ENCODE measurements at regions not wholly inside any gene's neighbourhood (a gene's known extent, or its start where the extent isn't known, plus 50 kb on each side); places are given as distances from the start of the nearest gene placed in this dataset.

- peaks cover 4% of the 10 kb centered on the region for H3K27me3 Mint-ChIP-seq (ENCODE audit: low read depth, poor library complexity)
- H3K36me3 Mint-ChIP-seq (ENCODE audit: low read depth), result no peaks in the 10 kb centered on the region
- DNase-seq, result no peak
- H3K4me1 Mint-ChIP-seq, result peaks cover 23% of the 10 kb centered on the region
- no peaks in the 10 kb centered on the region for H3K9me3 Mint-ChIP-seq
- H3K27ac Mint-ChIP-seq, result peak overlapping the region; percentile 40
- no peak overlapping the region for H3K4me3 Mint-ChIP-seq
- no peak for TF ChIP-seq CTCF (IDR thresholded peaks at IDR 0.05)
These were observed 234.4 kb downstream of the CENPF start for GRCh38 chr1:214837376-214837775.

GRCh38 chr1:214838351-214838750 lies 235.4 kb downstream of the CENPF start:
- Mint-ChIP-seq H3K27ac (no peak overlapping the region), H3K4me3 (no peak overlapping the region), H3K27me3 (ENCODE audit: low read depth, poor library complexity) (peaks cover 3% of the 10 kb centered on the region), H3K9me3 (no peaks in the 10 kb centered on the region), H3K4me1 (peaks cover 23% of the 10 kb centered on the region), H3K36me3 (ENCODE audit: low read depth) (no peaks in the 10 kb centered on the region)
- DNase-seq, result no peak
- TF ChIP-seq CTCF (IDR thresholded peaks at IDR 0.05), result no peak

GRCh38 chr1:214840356-214840755 lies 237.4 kb downstream of the CENPF start:
- no peak for TF ChIP-seq CTCF (IDR thresholded peaks at IDR 0.05)
- Mint-ChIP-seq H3K4me3 (no peak overlapping the region), H3K9me3 (no peaks in the 10 kb centered on the region), H3K4me1 (peaks cover 23% of the 10 kb centered on the region), H3K36me3 (ENCODE audit: low read depth) (no peaks in the 10 kb centered on the region), H3K27me3 (ENCODE audit: low read depth, poor library complexity) (peaks cover 6% of the 10 kb centered on the region), H3K27ac (no peak overlapping the region)
- DNase-seq, result no peak

- Mint-ChIP-seq H3K36me3 (ENCODE audit: low read depth) (no peaks in the 10 kb centered on the region), H3K4me1 (peaks cover 11% of the 10 kb centered on the region), H3K27ac (no peak overlapping the region), H3K27me3 (ENCODE audit: low read depth, poor library complexity) (peaks cover 6% of the 10 kb centered on the region), H3K9me3 (no peaks in the 10 kb centered on the region), H3K4me3 (no peak overlapping the region)
- DNase-seq, result no peak
- no peak for TF ChIP-seq CTCF (IDR thresholded peaks at IDR 0.05)
These were observed 239.7 kb upstream of the KCNK2 start for GRCh38 chr1:214842856-214843255.

GRCh38 chr1:214843281-214843680 lies 239.3 kb upstream of the KCNK2 start:
- H3K4me3 Mint-ChIP-seq, result no peak overlapping the region
- no peaks in the 10 kb centered on the region for H3K36me3 Mint-ChIP-seq (ENCODE audit: low read depth)
- no peak for DNase-seq
- TF ChIP-seq CTCF (IDR thresholded peaks at IDR 0.05), result no peak
- H3K4me1 Mint-ChIP-seq, result peaks cover 8% of the 10 kb centered on the region
- H3K27me3 Mint-ChIP-seq (ENCODE audit: low read depth, poor library complexity), result peaks cover 6% of the 10 kb centered on the region
- H3K9me3 Mint-ChIP-seq, result no peaks in the 10 kb centered on the region
- no peak overlapping the region for H3K27ac Mint-ChIP-seq

- Mint-ChIP-seq H3K27ac (peak overlapping the region; percentile 11), H3K4me3 (no peak overlapping the region), H3K9me3 (no peaks in the 10 kb centered on the region), H3K27me3 (ENCODE audit: low read depth, poor library complexity) (peaks cover 6% of the 10 kb centered on the region), H3K36me3 (ENCODE audit: low read depth) (no peaks in the 10 kb centered on the region), H3K4me1 (peaks cover 6% of the 10 kb centered on the region)
- no peak for DNase-seq
- TF ChIP-seq CTCF (IDR thresholded peaks at IDR 0.05), result no peak
These were observed 238.2 kb upstream of the KCNK2 start for GRCh38 chr1:214844319-214844718.
